WERI-Rb-1 (cell line): ENCODE measurements at regions not wholly inside any gene's neighbourhood (a gene's known extent, or its start where the extent isn't known, plus 50 kb on each side); places are given as distances from the start of the nearest gene placed in this dataset.

ENCODE experiments used
- DNase-seq: peaks from one replicate; pipeline ENCODE4 v3.0.0-alpha.2; 2020
- H3K27ac ChIP-seq: fragments of 250-450 bp; sonication (Bioruptor Pico); 2 replicates; pipeline ENCODE4 v1.5.1; 2020; ENCODE audit warnings: mild to moderate bottlenecking, moderate library complexity
- H3K27me3 ChIP-seq: fragments of 250-450 bp; sonication (Bioruptor Pico); 2 replicates; pipeline ENCODE4 v1.5.1; 2021; ENCODE audit warnings: mild to moderate bottlenecking, low read depth, moderate library complexity; ENCODE audit not compliant: insufficient read depth, severe bottlenecking
- H3K36me3 ChIP-seq: fragments of 250-450 bp; sonication (Bioruptor Pico); 2 replicates; pipeline ENCODE4 v1.5.1; 2020; ENCODE audit warnings: mild to moderate bottlenecking, moderate library complexity
- H3K4me3 ChIP-seq: 2 replicates; pipeline ENCODE4 v1.5.1; 2011; ENCODE audit warnings: low read depth, mild to moderate bottlenecking, control low read depth, low read length
- H3K9me3 ChIP-seq: fragments of 250-450 bp; sonication (Bioruptor Pico); 2 replicates; pipeline ENCODE4 v1.5.1; 2021; ENCODE audit warnings: mild to moderate bottlenecking, moderate library complexity; ENCODE audit not compliant: severe bottlenecking
- TF ChIP-seq, protein P1 (sequence below): IDR thresholded peaks from 2 replicates; pipeline ENCODE4 v1.5.1; 2011; ENCODE audit warnings: low read depth, mild to moderate bottlenecking, control low read depth, inconsistent platforms, low read length

DNA sequence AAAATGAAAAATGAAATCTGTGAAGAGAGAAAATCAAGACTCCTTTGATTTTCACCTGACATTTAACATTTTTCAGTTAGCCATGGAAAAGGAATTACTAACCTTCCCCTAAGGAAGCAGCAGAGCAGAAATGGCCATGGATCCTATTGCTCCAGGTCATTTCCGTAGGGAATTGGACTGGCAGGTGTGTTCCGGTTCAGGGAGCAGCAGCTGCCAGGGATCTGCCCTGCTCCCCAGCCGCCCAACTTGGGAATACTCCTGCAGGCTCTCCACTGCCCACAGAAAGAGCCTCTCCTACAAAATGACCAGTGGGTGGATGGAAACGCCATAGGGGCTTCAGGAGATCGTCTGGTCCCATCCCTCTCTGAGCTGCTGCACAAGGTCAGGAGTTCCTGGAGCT, 86.0 kb upstream of the MAPK4 start:
- H3K27me3 ChIP-seq, result no peaks in the 10 kb centered on the region
- TF ChIP-seq, protein P1, sequence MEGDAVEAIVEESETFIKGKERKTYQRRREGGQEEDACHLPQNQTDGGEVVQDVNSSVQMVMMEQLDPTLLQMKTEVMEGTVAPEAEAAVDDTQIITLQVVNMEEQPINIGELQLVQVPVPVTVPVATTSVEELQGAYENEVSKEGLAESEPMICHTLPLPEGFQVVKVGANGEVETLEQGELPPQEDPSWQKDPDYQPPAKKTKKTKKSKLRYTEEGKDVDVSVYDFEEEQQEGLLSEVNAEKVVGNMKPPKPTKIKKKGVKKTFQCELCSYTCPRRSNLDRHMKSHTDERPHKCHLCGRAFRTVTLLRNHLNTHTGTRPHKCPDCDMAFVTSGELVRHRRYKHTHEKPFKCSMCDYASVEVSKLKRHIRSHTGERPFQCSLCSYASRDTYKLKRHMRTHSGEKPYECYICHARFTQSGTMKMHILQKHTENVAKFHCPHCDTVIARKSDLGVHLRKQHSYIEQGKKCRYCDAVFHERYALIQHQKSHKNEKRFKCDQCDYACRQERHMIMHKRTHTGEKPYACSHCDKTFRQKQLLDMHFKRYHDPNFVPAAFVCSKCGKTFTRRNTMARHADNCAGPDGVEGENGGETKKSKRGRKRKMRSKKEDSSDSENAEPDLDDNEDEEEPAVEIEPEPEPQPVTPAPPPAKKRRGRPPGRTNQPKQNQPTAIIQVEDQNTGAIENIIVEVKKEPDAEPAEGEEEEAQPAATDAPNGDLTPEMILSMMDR, result no peak
- no peaks in the 10 kb centered on the region for H3K36me3 ChIP-seq
- no peak for DNase-seq
- no peak overlapping the region for H3K27ac ChIP-seq
- no peak overlapping the region for H3K4me3 ChIP-seq
- no peaks in the 10 kb centered on the region for H3K9me3 ChIP-seq

GRCh38 chr18:50475538-50476193, 84.2 kb upstream of the MAPK4 start:
- TF ChIP-seq, protein P1, result no peak
- H3K27ac ChIP-seq, result no peak overlapping the region
- H3K36me3 ChIP-seq, result no peaks in the 10 kb centered on the region
- no peaks in the 10 kb centered on the region for H3K9me3 ChIP-seq
- no peaks in the 10 kb centered on the region for H3K27me3 ChIP-seq
- H3K4me3 ChIP-seq, result no peak overlapping the region
- no peak for DNase-seq

GRCh38 chr18:50492097-50492496, 67.8 kb upstream of the MAPK4 start:
- Histone ChIP-seq H3K36me3 (no peaks in the 10 kb centered on the region), H3K27me3 (no peaks in the 10 kb centered on the region), H3K4me3 (no peak overlapping the region), H3K9me3 (peaks cover 2% of the 10 kb centered on the region), H3K27ac (no peak overlapping the region)
- DNase-seq, result no peak
- TF ChIP-seq, protein P1, result no peak

- no peaks in the 10 kb centered on the region for H3K27me3 ChIP-seq
- peaks cover 2% of the 10 kb centered on the region for H3K9me3 ChIP-seq
- H3K4me3 ChIP-seq, result no peak overlapping the region
- H3K27ac ChIP-seq, result no peak overlapping the region
- TF ChIP-seq, protein P1, result no peak
- no peaks in the 10 kb centered on the region for H3K36me3 ChIP-seq
- DNase-seq, result no peak
Measured at GRCh38 chr18:50494569-50494968, 65.3 kb upstream of the MAPK4 start.

DNA sequence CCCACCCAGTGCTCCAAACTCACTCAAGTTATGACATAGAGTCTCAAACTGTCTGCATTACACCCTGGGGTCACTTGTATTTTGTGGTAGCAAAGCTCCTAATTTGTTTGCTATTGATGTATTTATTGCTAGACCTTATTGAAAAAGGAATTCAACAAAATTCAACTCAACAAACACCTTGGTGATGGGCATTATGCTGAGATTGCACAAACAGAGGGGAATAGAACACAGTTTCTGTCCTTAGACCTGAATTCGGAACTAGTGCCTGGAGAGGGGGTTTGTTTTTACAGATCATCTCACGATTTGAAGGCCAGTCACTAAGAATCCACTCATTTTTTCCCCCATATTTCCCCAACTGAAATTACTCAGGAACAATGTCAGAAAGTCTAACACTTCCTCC, 53.5 kb upstream of the MAPK4 start:
- Histone ChIP-seq H3K27me3 (no peaks in the 10 kb centered on the region), H3K9me3 (peaks cover 3% of the 10 kb centered on the region), H3K27ac (no peak overlapping the region), H3K4me3 (no peak overlapping the region), H3K36me3 (no peaks in the 10 kb centered on the region)
- no peak for DNase-seq
- TF ChIP-seq, protein P1, result no peak

DNA sequence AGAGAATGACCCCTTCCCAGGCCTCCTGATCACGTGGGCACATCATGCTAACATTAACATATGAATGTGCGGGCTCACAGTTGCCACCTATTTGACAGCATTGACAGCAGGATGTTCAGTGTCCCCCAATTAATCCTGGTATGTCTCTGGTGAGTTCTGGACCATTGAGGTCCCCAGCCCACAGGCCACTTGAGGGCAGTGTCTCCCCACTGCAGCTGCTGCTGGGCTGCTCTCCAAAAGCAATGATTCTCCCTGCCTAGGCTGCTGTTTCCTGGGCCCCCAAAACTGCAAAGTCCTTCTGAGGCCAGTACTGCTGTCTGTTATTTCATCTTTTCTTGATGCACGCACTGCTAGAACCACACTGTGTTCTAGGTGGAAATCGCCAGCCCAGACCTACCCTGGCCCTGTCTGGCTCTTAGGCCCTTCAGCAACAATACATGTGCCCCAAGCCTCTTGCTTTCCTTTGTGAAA, 52.7 kb upstream of the MAPK4 start:
- Histone ChIP-seq H3K9me3 (peaks cover 3% of the 10 kb centered on the region), H3K27ac (no peak overlapping the region), H3K4me3 (no peak overlapping the region), H3K27me3 (no peaks in the 10 kb centered on the region), H3K36me3 (no peaks in the 10 kb centered on the region)
- TF ChIP-seq, protein P1, result peak; percentile 99
- peak; percentile 79 for DNase-seq
